ENCODE measurements at regions not wholly inside any gene's neighbourhood (a gene's known extent, or its start where the extent isn't known, plus 50 kb on each side); places are given as distances from the start of the nearest gene placed in this dataset.

DNA sequence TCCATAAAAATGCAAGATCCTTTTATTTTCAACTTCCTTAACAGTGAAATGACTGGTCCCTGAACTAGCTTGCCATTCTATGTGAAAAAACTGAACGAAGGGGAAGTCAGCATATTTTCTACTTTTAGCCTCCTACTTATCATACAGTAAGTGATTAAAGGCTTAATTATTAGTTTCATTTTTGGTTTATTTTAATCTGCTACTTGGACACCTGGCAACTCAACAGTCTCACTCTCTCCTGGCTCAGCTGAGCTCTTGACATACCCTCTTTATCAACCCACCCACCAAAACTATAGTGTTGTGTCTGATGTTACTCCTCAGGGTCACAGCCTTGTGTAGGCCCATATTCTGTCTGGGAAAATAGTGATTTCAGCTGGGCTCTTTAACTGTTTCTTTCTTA, 86.2 kb upstream of the CPXCR1 start:
- no peak for TF ChIP-seq POLR2A (IDR thresholded peaks at IDR 0.05; ENCODE audit: low read depth, low read length)
- no peak for TF ChIP-seq RFX5 (IDR thresholded peaks at IDR 0.05; ENCODE audit: low read depth, low read length)
- no peak for TF ChIP-seq FOS (IDR thresholded peaks at IDR 0.05; ENCODE audit: low read depth, low read length)
- TF ChIP-seq, protein P1, sequence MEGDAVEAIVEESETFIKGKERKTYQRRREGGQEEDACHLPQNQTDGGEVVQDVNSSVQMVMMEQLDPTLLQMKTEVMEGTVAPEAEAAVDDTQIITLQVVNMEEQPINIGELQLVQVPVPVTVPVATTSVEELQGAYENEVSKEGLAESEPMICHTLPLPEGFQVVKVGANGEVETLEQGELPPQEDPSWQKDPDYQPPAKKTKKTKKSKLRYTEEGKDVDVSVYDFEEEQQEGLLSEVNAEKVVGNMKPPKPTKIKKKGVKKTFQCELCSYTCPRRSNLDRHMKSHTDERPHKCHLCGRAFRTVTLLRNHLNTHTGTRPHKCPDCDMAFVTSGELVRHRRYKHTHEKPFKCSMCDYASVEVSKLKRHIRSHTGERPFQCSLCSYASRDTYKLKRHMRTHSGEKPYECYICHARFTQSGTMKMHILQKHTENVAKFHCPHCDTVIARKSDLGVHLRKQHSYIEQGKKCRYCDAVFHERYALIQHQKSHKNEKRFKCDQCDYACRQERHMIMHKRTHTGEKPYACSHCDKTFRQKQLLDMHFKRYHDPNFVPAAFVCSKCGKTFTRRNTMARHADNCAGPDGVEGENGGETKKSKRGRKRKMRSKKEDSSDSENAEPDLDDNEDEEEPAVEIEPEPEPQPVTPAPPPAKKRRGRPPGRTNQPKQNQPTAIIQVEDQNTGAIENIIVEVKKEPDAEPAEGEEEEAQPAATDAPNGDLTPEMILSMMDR (conservative IDR thresholded peaks at IDR 0.05; ENCODE audit: low read depth, low read length) = no peak
- TF ChIP-seq, protein P2, sequence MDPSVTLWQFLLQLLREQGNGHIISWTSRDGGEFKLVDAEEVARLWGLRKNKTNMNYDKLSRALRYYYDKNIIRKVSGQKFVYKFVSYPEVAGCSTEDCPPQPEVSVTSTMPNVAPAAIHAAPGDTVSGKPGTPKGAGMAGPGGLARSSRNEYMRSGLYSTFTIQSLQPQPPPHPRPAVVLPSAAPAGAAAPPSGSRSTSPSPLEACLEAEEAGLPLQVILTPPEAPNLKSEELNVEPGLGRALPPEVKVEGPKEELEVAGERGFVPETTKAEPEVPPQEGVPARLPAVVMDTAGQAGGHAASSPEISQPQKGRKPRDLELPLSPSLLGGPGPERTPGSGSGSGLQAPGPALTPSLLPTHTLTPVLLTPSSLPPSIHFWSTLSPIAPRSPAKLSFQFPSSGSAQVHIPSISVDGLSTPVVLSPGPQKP (IDR thresholded peaks at IDR 0.05; ENCODE audit: borderline replicate concordance, low read depth, low read length) = no peak
- TF ChIP-seq SMC3 (IDR thresholded peaks at IDR 0.05; ENCODE audit: low read depth, low read length) = no peak
- no peak for TF ChIP-seq MXI1 (IDR thresholded peaks at IDR 0.05; ENCODE audit: borderline replicate concordance, low read depth, low read length)
- no peak for TF ChIP-seq RCOR1 (IDR thresholded peaks at IDR 0.05; ENCODE audit: insufficient replicate concordance, low read length)
- TF ChIP-seq, protein P3, sequence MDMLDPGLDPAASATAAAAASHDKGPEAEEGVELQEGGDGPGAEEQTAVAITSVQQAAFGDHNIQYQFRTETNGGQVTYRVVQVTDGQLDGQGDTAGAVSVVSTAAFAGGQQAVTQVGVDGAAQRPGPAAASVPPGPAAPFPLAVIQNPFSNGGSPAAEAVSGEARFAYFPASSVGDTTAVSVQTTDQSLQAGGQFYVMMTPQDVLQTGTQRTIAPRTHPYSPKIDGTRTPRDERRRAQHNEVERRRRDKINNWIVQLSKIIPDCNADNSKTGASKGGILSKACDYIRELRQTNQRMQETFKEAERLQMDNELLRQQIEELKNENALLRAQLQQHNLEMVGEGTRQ (IDR thresholded peaks at IDR 0.05; ENCODE audit: low read depth, low read length) = no peak
- TF ChIP-seq NFE2L2 (IDR thresholded peaks at IDR 0.05; ENCODE audit: low read depth, low read length) = no peak
